Right atrium auricular region (tissue), 2 donors: ENCODE measurements at regions not wholly inside any gene's neighbourhood (a gene's known extent, or its start where the extent isn't known, plus 50 kb on each side); places are given as distances from the start of the nearest gene placed in this dataset.

ENCODE experiments used
- DNase-seq: peaks from one replicate; pipeline ENCODE4 v3.0.0-alpha.2; 2019; ENCODE audit warnings: low spot score
- H3K27ac ChIP-seq, 2 donors: fragments of 200-600 bp; sonication (generic); 1 replicate in 1 of 2; 2 replicates in 1 of 2; pipeline ENCODE4 v1.5.1; 2016 to 2019
- H3K27me3 ChIP-seq, 2 donors: fragments of 200-600 bp; sonication (generic); one replicate each; pipeline versions ENCODE4 v1.5.1 to v1.6.0; 2017 to 2019
- H3K36me3 ChIP-seq: fragments of 200-600 bp; sonication (generic); one replicate; pipeline ENCODE4 v1.5.1; 2016
- H3K4me1 ChIP-seq, 2 donors: fragments of 200-600 bp; sonication (generic); one replicate each; pipeline versions ENCODE4 v1.5.1 to v1.6.0; 2017 to 2019
- H3K4me3 ChIP-seq, 2 donors: fragments of 200-600 bp; sonication (generic); 1 replicate in 1 of 2; 2 replicates in 1 of 2; pipeline ENCODE4 v1.5.1; 2017 to 2019; ENCODE audit warnings: mild to moderate bottlenecking in 1 of 2, moderate library complexity in 1 of 2
- H3K9me3 ChIP-seq, 2 donors: fragments of 200-600 bp; sonication (generic); one replicate each; pipeline ENCODE4 v1.5.1; 2019
- CTCF ChIP-seq, 2 donors: fragments of 200-600 bp; sonication (generic); IDR thresholded peaks; one replicate each; pipeline ENCODE4 v1.5.1; 2019; ENCODE audit warnings: antibody characterized with exemption in 2 of 2

- Histone ChIP-seq H3K27me3 (no peaks in the 10 kb centered on the region), H3K36me3 (no peaks in the 10 kb centered on the region), H3K4me3 (no peak overlapping the region), H3K9me3 (no peaks in the 10 kb centered on the region), H3K4me1 (no peaks in the 10 kb centered on the region), H3K27ac (no peak overlapping the region)
- DNase-seq = no peak
- TF ChIP-seq CTCF (IDR thresholded peaks at IDR 0.05) = no peak
Measured at GRCh38 chr14:39974036-39974435, 541.8 kb upstream of the FBXO33 start.

GRCh38 chr14:39972704-39973103 is 540.5 kb upstream of the FBXO33 start:
- Histone ChIP-seq H3K4me3 (no peak overlapping the region), H3K9me3 (no peaks in the 10 kb centered on the region), H3K27ac (no peak overlapping the region), H3K27me3 (no peaks in the 10 kb centered on the region), H3K4me1 (no peaks in the 10 kb centered on the region), H3K36me3 (no peaks in the 10 kb centered on the region)
- no peak for DNase-seq
- TF ChIP-seq CTCF (IDR thresholded peaks at IDR 0.05) = no peak

GRCh38 chr14:39967885-39968284 is 535.7 kb upstream of the FBXO33 start:
- H3K36me3 ChIP-seq = no peaks in the 10 kb centered on the region
- no peak for DNase-seq
- TF ChIP-seq CTCF (IDR thresholded peaks at IDR 0.05) = no peak
- H3K27me3 ChIP-seq = no peaks in the 10 kb centered on the region
- H3K9me3 ChIP-seq = no peaks in the 10 kb centered on the region
- H3K4me3 ChIP-seq = no peak overlapping the region
- no peaks in the 10 kb centered on the region for H3K4me1 ChIP-seq
- H3K27ac ChIP-seq = no peak overlapping the region

- Histone ChIP-seq H3K27me3 (no peaks in the 10 kb centered on the region), H3K9me3 (peaks cover 4 to 25% of the 10 kb centered on the region in 2 donors), H3K4me3 (no peak overlapping the region), H3K4me1 (no peaks in the 10 kb centered on the region), H3K36me3 (no peaks in the 10 kb centered on the region), H3K27ac (no peak overlapping the region)
- no peak for DNase-seq
- TF ChIP-seq CTCF (IDR thresholded peaks at IDR 0.05) = no peak
Measured at GRCh38 chr14:39957987-39958386, 525.8 kb upstream of the FBXO33 start.

- H3K4me1 ChIP-seq = no peaks in the 10 kb centered on the region
- peaks cover under 1 to 30% of the 10 kb centered on the region in 2 donors for H3K9me3 ChIP-seq
- DNase-seq = no peak
Measured at GRCh38 chr14:39957290-39957689, 525.1 kb upstream of the FBXO33 start.

More at GRCh38 chr14:39957290-39957689, 525.1 kb upstream of the FBXO33 start:
- H3K4me3 ChIP-seq = no peak overlapping the region
- no peak overlapping the region for H3K27ac ChIP-seq
- H3K27me3 ChIP-seq = no peaks in the 10 kb centered on the region
- TF ChIP-seq CTCF (IDR thresholded peaks at IDR 0.05) = no peak
- no peaks in the 10 kb centered on the region for H3K36me3 ChIP-seq
